RKO (cell line): ENCODE measurements at regions not wholly inside any gene's neighbourhood (a gene's known extent, or its start where the extent isn't known, plus 50 kb on each side); places are given as distances from the start of the nearest gene placed in this dataset.

Source experiments
- DNase-seq: peaks from one replicate; pipeline ENCODE4 v3.0.0-alpha.2; 2016; ENCODE audit warnings: low spot score

DNA sequence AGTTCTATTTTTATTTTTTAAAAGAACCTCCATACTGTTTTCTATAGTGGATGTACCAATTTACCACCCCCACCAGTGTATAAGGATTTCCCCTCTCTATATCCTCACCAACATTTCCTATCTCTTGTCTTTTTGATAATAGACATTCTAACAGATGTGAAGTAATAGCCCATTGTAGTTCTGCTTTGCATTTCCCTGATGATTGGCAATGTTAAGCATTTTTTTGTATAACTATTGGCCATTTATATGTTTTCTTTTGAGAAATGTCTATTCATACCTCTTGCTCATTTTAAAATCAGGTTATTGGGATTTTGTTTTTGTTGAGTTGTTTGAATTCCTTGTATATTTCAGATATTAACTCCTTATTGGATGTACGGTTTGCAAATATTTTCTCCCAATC is 251.1 kb upstream of the HTR2C start:
- DNase-seq: no peak

DNA sequence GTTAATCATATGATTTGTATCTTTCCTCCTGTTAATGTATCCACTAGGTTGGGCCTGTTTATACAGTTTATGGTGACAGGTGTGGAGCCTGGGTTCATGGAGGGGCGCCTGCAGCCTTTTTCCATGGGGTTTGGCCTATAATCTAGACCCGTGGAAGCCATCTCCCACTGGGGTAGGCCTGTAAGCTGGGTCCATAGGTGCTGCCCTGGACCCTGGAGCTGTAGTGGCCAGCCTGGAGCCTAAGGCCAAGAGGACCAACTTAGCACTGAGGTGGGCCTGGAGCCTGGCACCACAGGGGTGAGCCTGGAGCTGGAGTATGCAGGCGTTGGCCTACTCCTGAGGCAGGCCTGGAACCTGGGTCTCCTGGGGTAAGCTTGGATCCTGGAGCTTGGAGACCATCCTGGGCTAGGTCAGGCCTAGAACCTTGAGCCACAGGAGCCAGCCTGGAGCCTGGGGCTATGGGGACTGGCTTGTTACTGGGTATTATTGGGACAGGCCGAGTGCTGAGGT is 249.4 kb upstream of the HTR2C start:
- no peak for DNase-seq

GRCh38 chrX:114338870-114339269 is 245.0 kb upstream of the HTR2C start:
- no peak for DNase-seq

- peak; percentile 62 for DNase-seq
Observed at GRCh38 chrX:114344756-114345349, 239.0 kb upstream of the HTR2C start.

DNA sequence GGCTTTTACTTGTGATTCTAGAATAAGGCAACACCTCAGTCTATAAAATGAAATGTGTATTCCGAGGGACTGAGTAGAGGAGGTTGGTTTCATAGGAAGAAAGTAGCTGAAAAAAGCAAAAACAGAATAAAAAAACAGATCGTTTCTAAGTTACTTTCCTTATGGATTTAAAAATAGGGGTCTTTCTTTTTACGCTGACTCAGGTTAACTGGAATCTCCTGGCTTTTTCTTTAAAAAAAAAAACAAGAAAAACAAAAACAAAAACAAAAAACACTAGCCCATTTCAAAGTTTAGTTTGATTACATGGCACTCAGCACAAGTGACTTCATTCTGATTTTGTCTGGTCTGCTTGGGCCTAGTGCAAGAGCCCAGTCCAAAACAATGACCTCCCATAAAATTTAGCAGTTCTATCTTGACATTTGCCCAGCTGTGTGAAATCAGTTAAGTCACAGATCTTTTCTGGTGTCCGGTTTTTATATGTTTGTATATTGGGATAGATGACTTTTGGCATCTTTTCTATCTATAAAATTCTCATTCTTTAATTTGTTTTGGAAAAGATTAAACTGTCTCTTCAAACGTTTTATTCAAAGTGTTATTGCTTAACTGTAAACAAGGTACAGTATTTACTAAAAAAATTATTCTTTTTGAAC is 222.7 kb upstream of the HTR2C start:
- DNase-seq: no peak

DNA sequence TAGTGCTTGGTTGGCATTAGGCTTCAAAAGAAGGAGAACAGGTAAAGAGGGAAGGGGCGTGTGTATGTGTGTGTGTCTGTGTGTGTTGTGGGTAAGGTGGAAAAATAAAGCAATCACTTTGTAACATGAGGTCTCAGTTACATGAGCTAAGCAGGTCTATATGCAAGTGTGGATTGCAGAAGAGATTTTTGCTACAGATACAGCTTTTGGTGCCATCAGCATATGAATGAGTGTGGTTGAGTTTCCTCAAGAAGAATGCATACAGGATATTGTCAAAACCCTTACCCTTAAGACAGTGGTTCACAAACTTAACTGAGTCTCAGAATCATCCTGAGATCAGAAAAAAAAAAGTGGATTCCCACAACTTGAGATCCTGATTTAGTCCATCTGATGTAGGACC is 220.5 kb upstream of the HTR2C start:
- no peak for DNase-seq

GRCh38 chrX:114365065-114365834 is 218.6 kb upstream of the HTR2C start:
- DNase-seq: peak; percentile 1

GRCh38 chrX:114372937-114373336 is 210.9 kb upstream of the HTR2C start:
- no peak for DNase-seq

DNA sequence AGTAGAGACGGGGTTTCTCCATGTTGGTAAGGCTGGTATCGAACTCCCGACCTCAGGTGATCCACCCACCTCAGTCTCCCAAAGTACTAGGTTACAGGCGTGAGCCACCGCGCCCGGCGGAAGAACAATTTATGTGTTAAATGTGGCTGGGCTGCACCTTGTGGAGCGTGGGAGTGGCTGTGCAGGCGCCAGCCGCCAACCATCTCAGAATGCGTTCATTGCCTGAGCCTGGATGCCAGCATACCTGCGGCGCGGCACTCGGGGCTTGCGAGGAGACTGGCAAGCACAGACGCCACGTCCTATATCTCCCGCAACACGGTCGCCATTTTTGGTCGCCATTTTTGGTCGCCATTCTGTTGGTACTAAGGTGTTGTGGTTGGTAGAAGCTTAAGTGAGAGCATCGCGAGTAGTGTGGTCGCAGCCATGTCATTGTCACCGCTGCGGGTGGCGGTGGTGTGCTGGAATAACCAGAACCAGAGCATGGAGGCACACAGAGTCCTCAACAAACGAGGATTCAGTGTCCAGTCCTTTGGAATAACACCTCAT is 193.6 kb upstream of the HTR2C start:
- no peak for DNase-seq
